Stimulated activated effector memory CD8-positive, alpha-beta T cell treated with anti-CD3 and anti-CD28 coated beads, Interleukin-12 subunit alpha, Interleukin-12 subunit beta, amount 100 ng/mL, for 72 hours (primary cell): ENCODE measurements at regions not wholly inside any gene's neighbourhood (a gene's known extent, or its start where the extent isn't known, plus 50 kb on each side); places are given as distances from the start of the nearest gene placed in this dataset.

Experiments
- ATAC-seq: fragments of 150-1000 bp; cut with Tn5 transposase; 2 replicates; pipeline ENCODE4 v1.10.0; 2021
- DNase-seq, 2 donors: peaks; one replicate each; pipeline ENCODE4 v3.0.0; 2021 to 2022; ENCODE audit warnings: low spot score in 2 of 2
- H3K27ac Mint-ChIP-seq: one replicate; pipeline ENCODE4 v1.8.0; 2022; ENCODE audit warnings: mild to moderate bottlenecking, mixed read lengths
- H3K36me3 Mint-ChIP-seq: one replicate; pipeline ENCODE4 v1.8.0; 2022; ENCODE audit warnings: mild to moderate bottlenecking, mixed read lengths
- H3K4me1 Mint-ChIP-seq: one replicate; pipeline ENCODE4 v1.8.0; 2022; ENCODE audit warnings: mixed read lengths
- H3K4me3 Mint-ChIP-seq: one replicate; pipeline ENCODE4 v1.8.0; 2022; ENCODE audit warnings: mild to moderate bottlenecking, mixed read lengths
- H3K9me3 Mint-ChIP-seq: one replicate; pipeline ENCODE4 v1.8.0; 2022; ENCODE audit warnings: mixed read lengths

GRCh38 chr2:182577816-182578215, 138.2 kb upstream of the DNAJC10 start:
- H3K4me3 Mint-ChIP-seq = no peak overlapping the region
- no peak for ATAC-seq
- H3K27ac Mint-ChIP-seq = no peak overlapping the region
- no peaks in the 10 kb centered on the region for H3K36me3 Mint-ChIP-seq
- no peak for DNase-seq
- H3K9me3 Mint-ChIP-seq = no peaks in the 10 kb centered on the region
- no peaks in the 10 kb centered on the region for H3K4me1 Mint-ChIP-seq

GRCh38 chr2:182581196-182581935, 134.7 kb upstream of the DNAJC10 start:
- Mint-ChIP-seq H3K9me3 (no peaks in the 10 kb centered on the region), H3K4me3 (no peak overlapping the region), H3K4me1 (no peaks in the 10 kb centered on the region), H3K27ac (no peak overlapping the region), H3K36me3 (no peaks in the 10 kb centered on the region)
- ATAC-seq (no peak), DNase-seq (no peak)

GRCh38 chr2:182584462-182584861, 131.6 kb upstream of the DNAJC10 start:
- Mint-ChIP-seq H3K4me3 (no peak overlapping the region), H3K27ac (no peak overlapping the region), H3K4me1 (no peaks in the 10 kb centered on the region), H3K36me3 (no peaks in the 10 kb centered on the region), H3K9me3 (no peaks in the 10 kb centered on the region)
- ATAC-seq = no peak
- no peak for DNase-seq

- DNase-seq (no peak), ATAC-seq (no peak)
- Mint-ChIP-seq H3K9me3 (no peaks in the 10 kb centered on the region), H3K36me3 (no peaks in the 10 kb centered on the region), H3K4me3 (no peak overlapping the region), H3K27ac (no peak overlapping the region), H3K4me1 (no peaks in the 10 kb centered on the region)
Observed at GRCh38 chr2:182585001-182585400, 131.1 kb upstream of the DNAJC10 start.

- no peak overlapping the region for H3K4me3 Mint-ChIP-seq
- no peaks in the 10 kb centered on the region for H3K4me1 Mint-ChIP-seq
- no peaks in the 10 kb centered on the region for H3K9me3 Mint-ChIP-seq
- no peak for DNase-seq
- no peaks in the 10 kb centered on the region for H3K36me3 Mint-ChIP-seq
- no peak for ATAC-seq
- H3K27ac Mint-ChIP-seq = no peak overlapping the region
Observed at GRCh38 chr2:182585430-182585829, 130.6 kb upstream of the DNAJC10 start.

GRCh38 chr2:182586426-182586825, 129.6 kb upstream of the DNAJC10 start:
- Mint-ChIP-seq H3K9me3 (no peaks in the 10 kb centered on the region), H3K36me3 (no peaks in the 10 kb centered on the region), H3K27ac (no peak overlapping the region), H3K4me3 (no peak overlapping the region), H3K4me1 (no peaks in the 10 kb centered on the region)
- DNase-seq (no peak), ATAC-seq (no peak)

GRCh38 chr2:182587831-182588230, 128.2 kb upstream of the DNAJC10 start:
- Mint-ChIP-seq H3K4me1 (no peaks in the 10 kb centered on the region), H3K9me3 (no peaks in the 10 kb centered on the region), H3K27ac (no peak overlapping the region), H3K4me3 (no peak overlapping the region), H3K36me3 (no peaks in the 10 kb centered on the region)
- DNase-seq (no peak), ATAC-seq (no peak)

- no peak for ATAC-seq
- H3K4me1 Mint-ChIP-seq = no peaks in the 10 kb centered on the region
- H3K4me3 Mint-ChIP-seq = no peak overlapping the region
- no peak for DNase-seq
- no peak overlapping the region for H3K27ac Mint-ChIP-seq
- H3K36me3 Mint-ChIP-seq = no peaks in the 10 kb centered on the region
- H3K9me3 Mint-ChIP-seq = no peaks in the 10 kb centered on the region
Observed at GRCh38 chr2:182589121-182589520, 126.9 kb upstream of the DNAJC10 start.

GRCh38 chr2:182591774-182592173, 124.3 kb upstream of the DNAJC10 start:
- Mint-ChIP-seq H3K27ac (no peak overlapping the region), H3K36me3 (no peaks in the 10 kb centered on the region), H3K9me3 (no peaks in the 10 kb centered on the region), H3K4me3 (no peak overlapping the region), H3K4me1 (no peaks in the 10 kb centered on the region)
- no peak for DNase-seq
- no peak for ATAC-seq

- H3K36me3 Mint-ChIP-seq = no peaks in the 10 kb centered on the region
- no peaks in the 10 kb centered on the region for H3K9me3 Mint-ChIP-seq
- ATAC-seq (no peak), DNase-seq (no peak)
- no peaks in the 10 kb centered on the region for H3K4me1 Mint-ChIP-seq
- H3K27ac Mint-ChIP-seq = no peak overlapping the region
- H3K4me3 Mint-ChIP-seq = no peak overlapping the region
Observed at GRCh38 chr2:182592691-182593393, 123.2 kb upstream of the DNAJC10 start.

GRCh38 chr2:182593394-182593975, 122.6 kb upstream of the DNAJC10 start:
- Mint-ChIP-seq H3K36me3 (no peaks in the 10 kb centered on the region), H3K4me1 (no peaks in the 10 kb centered on the region), H3K27ac (no peak overlapping the region), H3K9me3 (no peaks in the 10 kb centered on the region), H3K4me3 (no peak overlapping the region)
- DNase-seq (no peak), ATAC-seq (no peak)

- DNase-seq (no peak), ATAC-seq (no peak)
- no peaks in the 10 kb centered on the region for H3K4me1 Mint-ChIP-seq
- no peaks in the 10 kb centered on the region for H3K36me3 Mint-ChIP-seq
- H3K4me3 Mint-ChIP-seq = no peak overlapping the region
- no peaks in the 10 kb centered on the region for H3K9me3 Mint-ChIP-seq
- no peak overlapping the region for H3K27ac Mint-ChIP-seq
Observed at GRCh38 chr2:182594286-182594685, 121.8 kb upstream of the DNAJC10 start.

GRCh38 chr2:182595650-182596049, 120.4 kb upstream of the DNAJC10 start:
- H3K36me3 Mint-ChIP-seq = no peaks in the 10 kb centered on the region
- ATAC-seq (peak; percentile 11), DNase-seq (no peak)
- no peaks in the 10 kb centered on the region for H3K4me1 Mint-ChIP-seq
- no peak overlapping the region for H3K4me3 Mint-ChIP-seq
- H3K9me3 Mint-ChIP-seq = no peaks in the 10 kb centered on the region
- H3K27ac Mint-ChIP-seq = no peak overlapping the region

GRCh38 chr2:182597570-182598295, 118.3 kb upstream of the DNAJC10 start:
- DNase-seq (no peak), ATAC-seq (no peak)
- Mint-ChIP-seq H3K27ac (no peak overlapping the region), H3K4me1 (no peaks in the 10 kb centered on the region), H3K9me3 (no peaks in the 10 kb centered on the region), H3K4me3 (no peak overlapping the region), H3K36me3 (no peaks in the 10 kb centered on the region)

- H3K9me3 Mint-ChIP-seq = no peaks in the 10 kb centered on the region
- H3K27ac Mint-ChIP-seq = no peak overlapping the region
- H3K4me3 Mint-ChIP-seq = no peak overlapping the region
- no peaks in the 10 kb centered on the region for H3K4me1 Mint-ChIP-seq
- no peaks in the 10 kb centered on the region for H3K36me3 Mint-ChIP-seq
- DNase-seq = no peak
- ATAC-seq = no peak
Observed at GRCh38 chr2:182598626-182599025, 117.4 kb upstream of the DNAJC10 start.
